Fibroblast of the aortic adventitia (primary cell): ENCODE measurements at regions not wholly inside any gene's neighbourhood (a gene's known extent, or its start where the extent isn't known, plus 50 kb on each side); places are given as distances from the start of the nearest gene placed in this dataset.

Experiments used
- DNase-seq: peaks from one replicate; pipeline ENCODE4 v3.0.0-alpha.2; 2010; ENCODE audit warnings: low read depth
- H3K4me3 ChIP-seq: 2 replicates; pipeline ENCODE4 v1.5.1; 2011; ENCODE audit warnings: low read depth, mild to moderate bottlenecking, control low read depth, low read length, moderate library complexity
- TF ChIP-seq, protein P1 (sequence below): IDR thresholded peaks from 2 replicates; pipeline ENCODE4 v1.5.1; 2011; ENCODE audit warnings: mild to moderate bottlenecking, low read length, control low read depth, inconsistent platforms; ENCODE audit not compliant: insufficient read depth

DNA sequence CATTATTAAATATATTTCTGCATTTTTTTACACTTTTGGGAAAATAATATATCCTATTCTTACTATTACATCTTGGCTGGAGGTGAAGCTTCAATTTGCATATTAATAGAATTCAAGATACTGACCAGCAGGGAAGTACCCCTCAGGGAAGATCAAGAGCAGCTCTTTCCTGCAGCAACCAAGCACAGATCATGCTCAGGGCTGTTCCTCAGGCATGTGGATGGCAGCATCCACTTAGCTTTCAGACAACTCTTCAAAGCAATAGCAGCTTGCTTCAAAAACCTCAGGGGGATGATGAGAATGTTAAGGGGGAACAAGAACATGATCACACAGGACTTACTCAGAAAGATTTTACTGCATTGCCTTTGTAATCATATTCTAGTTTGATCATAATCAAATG, 731.8 kb downstream of the SEMA5A start:
- DNase-seq: no peak
- TF ChIP-seq, protein P1, sequence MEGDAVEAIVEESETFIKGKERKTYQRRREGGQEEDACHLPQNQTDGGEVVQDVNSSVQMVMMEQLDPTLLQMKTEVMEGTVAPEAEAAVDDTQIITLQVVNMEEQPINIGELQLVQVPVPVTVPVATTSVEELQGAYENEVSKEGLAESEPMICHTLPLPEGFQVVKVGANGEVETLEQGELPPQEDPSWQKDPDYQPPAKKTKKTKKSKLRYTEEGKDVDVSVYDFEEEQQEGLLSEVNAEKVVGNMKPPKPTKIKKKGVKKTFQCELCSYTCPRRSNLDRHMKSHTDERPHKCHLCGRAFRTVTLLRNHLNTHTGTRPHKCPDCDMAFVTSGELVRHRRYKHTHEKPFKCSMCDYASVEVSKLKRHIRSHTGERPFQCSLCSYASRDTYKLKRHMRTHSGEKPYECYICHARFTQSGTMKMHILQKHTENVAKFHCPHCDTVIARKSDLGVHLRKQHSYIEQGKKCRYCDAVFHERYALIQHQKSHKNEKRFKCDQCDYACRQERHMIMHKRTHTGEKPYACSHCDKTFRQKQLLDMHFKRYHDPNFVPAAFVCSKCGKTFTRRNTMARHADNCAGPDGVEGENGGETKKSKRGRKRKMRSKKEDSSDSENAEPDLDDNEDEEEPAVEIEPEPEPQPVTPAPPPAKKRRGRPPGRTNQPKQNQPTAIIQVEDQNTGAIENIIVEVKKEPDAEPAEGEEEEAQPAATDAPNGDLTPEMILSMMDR: no peak
- no peak overlapping the region for H3K4me3 ChIP-seq

DNA sequence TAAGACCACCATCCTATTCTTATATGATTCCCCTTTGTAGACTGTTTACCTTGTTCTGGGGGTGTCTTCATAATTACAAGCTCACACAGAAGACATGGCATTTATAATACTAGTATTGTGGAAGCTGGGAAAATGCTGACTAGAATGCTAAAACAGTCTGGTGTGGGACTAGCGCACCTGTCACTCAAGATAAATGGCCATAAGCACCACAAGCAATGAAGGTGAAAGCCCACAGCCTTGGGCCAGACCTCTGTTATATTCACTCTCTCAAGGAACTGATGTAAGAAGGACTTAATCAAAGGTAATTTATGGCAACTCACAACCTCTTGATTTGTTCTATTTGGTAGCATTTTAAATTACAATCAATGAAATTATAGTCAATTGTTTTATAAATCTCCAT, 721.5 kb downstream of the SEMA5A start:
- no peak overlapping the region for H3K4me3 ChIP-seq
- DNase-seq: no peak
- TF ChIP-seq, protein P1: no peak

- TF ChIP-seq, protein P1: no peak
- H3K4me3 ChIP-seq: no peak overlapping the region
- DNase-seq: no peak
These were observed 720.6 kb downstream of the SEMA5A start for GRCh38 chr5:8825139-8825757.

GRCh38 chr5:8826508-8826907, 719.4 kb downstream of the SEMA5A start:
- DNase-seq: no peak
- TF ChIP-seq, protein P1: no peak
- no peak overlapping the region for H3K4me3 ChIP-seq

DNA sequence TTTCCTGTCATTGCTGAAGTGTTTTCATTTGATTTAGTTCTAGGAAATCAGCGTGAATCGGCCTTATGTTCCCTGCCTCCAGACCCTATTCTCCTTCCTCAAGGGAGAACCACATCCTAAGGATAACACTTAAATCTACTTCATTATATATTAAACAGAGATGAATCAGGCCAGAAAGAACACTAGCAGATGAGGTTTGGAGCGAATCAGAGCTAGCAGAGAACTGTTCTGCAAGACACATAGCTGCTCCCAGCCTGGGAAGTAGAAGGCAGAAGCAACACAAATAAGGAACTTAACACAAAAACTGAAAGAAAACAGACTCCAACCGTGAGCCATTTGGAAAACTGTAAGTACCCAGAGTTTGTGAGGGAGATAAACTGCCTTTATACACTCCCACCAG, 718.2 kb downstream of the SEMA5A start:
- TF ChIP-seq, protein P1: no peak
- DNase-seq: peak; percentile 48
- no peak overlapping the region for H3K4me3 ChIP-seq

DNA sequence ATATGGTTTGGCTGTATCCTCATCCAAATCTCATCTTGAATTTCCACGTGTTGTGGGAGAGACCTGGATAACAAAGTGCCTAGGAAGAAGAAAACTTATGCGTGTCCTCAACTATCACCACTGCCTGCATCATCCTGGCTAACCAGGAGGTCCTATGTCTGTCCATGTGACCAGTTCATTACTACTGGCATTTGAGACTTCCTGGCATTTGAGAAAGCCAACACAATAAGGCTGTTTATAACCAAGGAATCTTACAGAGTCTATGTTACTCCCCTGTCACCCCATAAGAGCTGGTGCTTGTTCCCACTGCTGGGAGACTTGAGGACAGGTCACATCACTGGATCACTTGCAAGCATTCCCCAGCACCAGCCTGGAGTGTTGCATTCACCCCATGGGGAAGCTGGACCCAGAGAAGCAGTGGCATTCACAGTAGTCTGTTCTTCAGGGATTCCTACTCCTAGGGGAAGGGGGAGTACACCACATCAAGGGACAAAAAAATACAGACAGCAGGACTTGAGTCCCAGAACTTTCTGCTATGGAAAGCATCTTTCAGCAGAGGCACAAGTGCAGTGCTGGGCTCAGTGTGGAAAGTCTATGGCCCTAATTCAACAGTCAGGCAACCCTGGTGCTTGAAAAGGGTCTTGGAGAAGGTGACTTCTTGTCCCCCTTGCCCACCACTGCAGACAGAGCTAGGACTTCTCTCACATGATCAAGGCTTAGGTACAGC, 717.1 kb downstream of the SEMA5A start:
- no peak overlapping the region for H3K4me3 ChIP-seq
- DNase-seq: peak; percentile 45
- TF ChIP-seq, protein P1: no peak
